IMR-90 (cell line): ENCODE measurements at regions not wholly inside any gene's neighbourhood (a gene's known extent, or its start where the extent isn't known, plus 50 kb on each side); places are given as distances from the start of the nearest gene placed in this dataset.

Experiments used
- CEBPB ChIP-seq: IDR thresholded peaks from 2 replicates; pipeline ENCODE4 v1.6.1; 2012; ENCODE audit warnings: low read depth, low read length, improper control_type of control experiment
- CHD1 ChIP-seq: IDR thresholded peaks from 2 replicates; pipeline ENCODE4 v1.6.1; 2012; ENCODE audit warnings: low read depth, low read length, improper control_type of control experiment
- CTCF ChIP-seq: conservative IDR thresholded peaks from 2 replicates; pipeline ENCODE4 v1.5.1; 2012; ENCODE audit warnings: mild to moderate bottlenecking, low read depth, low read length, improper control_type of control experiment
- MXI1 ChIP-seq: IDR thresholded peaks from 2 replicates; pipeline ENCODE4 v1.6.1; 2012; ENCODE audit warnings: low read depth, mild to moderate bottlenecking, low read length, moderate library complexity, borderline replicate concordance
- POLR2A ChIP-seq: IDR thresholded peaks from 2 replicates; pipeline ENCODE4 v1.6.1; 2012; ENCODE audit warnings: mild to moderate bottlenecking, low read depth, low read length
- RAD21 ChIP-seq: IDR thresholded peaks from 2 replicates; pipeline ENCODE4 v1.6.1; 2012; ENCODE audit warnings: low read length, improper control_type of control experiment
- SMC3 ChIP-seq: fragments of 150-350 bp; IDR thresholded peaks from 2 replicates; pipeline ENCODE4 v1.6.1; 2016; ENCODE audit warnings: low read depth, mild to moderate bottlenecking, antibody characterized with exemption, low read length, moderate library complexity
- USF2 ChIP-seq: fragments of 150-350 bp; IDR thresholded peaks from 2 replicates; pipeline ENCODE4 v1.6.1; 2017; ENCODE audit warnings: mild to moderate bottlenecking, antibody characterized with exemption, low read length, low read depth

- TF ChIP-seq RAD21 (no peak), CTCF (no peak), SMC3 (no peak), CEBPB (no peak), MXI1 (no peak), CHD1 (no peak), POLR2A (no peak), USF2 (no peak)
Observed at GRCh38 chr3:99211309-99211708, 309.8 kb upstream of the DCBLD2 start.
